GM10266 (cell line): ENCODE measurements at regions not wholly inside any gene's neighbourhood (a gene's known extent, or its start where the extent isn't known, plus 50 kb on each side); places are given as distances from the start of the nearest gene placed in this dataset.

ENCODE experiments used
- DNase-seq: peaks from one replicate; pipeline ENCODE4 v3.0.0; 2012; ENCODE audit errors: extremely low spot score
- CTCF ChIP-seq: IDR thresholded peaks from 2 replicates; pipeline ENCODE4 v1.5.1; 2012; ENCODE audit warnings: mild to moderate bottlenecking, low read depth; ENCODE audit not compliant: control insufficient read depth, insufficient read depth; ENCODE audit errors: missing control alignments

DNA sequence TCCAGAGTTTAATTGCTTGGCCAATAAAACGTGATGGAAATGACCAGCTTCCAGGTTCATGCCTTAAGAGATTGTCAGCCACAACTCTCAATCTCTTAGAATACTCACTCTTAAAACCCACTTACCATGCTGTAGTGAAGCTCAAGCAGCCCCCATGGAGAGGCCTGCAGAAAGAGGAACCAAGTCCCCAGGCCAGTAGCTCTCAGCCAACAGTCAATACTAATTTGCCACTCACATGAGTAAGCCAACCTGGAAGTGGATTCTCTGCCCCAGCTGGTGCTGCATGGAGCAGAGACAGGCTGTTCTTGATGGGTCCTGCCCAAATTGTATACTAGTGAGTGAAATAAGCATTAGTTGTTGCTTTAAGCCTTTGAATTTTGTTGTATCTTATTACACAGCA is 155.9 kb downstream of the OXSM start:
- DNase-seq, result no peak
- no peak for TF ChIP-seq CTCF

GRCh38 chr3:25952133-25952532 is 162.2 kb downstream of the OXSM start:
- DNase-seq, result no peak
- TF ChIP-seq CTCF, result no peak

- no peak for DNase-seq
- TF ChIP-seq CTCF, result no peak
Observed at GRCh38 chr3:25957026-25957425, 167.1 kb downstream of the OXSM start.

DNA sequence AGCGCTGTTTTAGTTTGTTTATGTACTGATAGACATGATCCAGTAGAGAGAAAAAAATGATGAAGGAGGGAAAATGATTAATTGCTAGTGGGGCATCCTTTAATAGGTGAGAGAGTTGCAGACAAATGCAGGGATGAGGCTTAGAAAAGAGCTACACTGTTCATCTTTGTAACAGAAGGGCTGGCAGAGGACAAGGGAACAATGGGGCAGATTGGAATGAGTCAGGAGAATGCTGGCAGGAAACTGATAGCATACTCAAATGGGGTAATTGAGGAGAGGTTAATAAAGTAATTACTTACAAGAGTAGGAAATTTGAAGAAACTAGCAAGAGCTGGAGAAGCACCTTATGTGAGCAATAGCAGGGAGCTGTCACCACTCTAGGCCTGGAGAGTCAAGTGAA is 170.9 kb downstream of the OXSM start:
- DNase-seq, result no peak
- TF ChIP-seq CTCF, result no peak

- no peak for DNase-seq
- TF ChIP-seq CTCF, result no peak
Observed at GRCh38 chr3:25962255-25962654, 172.4 kb downstream of the OXSM start.

DNA sequence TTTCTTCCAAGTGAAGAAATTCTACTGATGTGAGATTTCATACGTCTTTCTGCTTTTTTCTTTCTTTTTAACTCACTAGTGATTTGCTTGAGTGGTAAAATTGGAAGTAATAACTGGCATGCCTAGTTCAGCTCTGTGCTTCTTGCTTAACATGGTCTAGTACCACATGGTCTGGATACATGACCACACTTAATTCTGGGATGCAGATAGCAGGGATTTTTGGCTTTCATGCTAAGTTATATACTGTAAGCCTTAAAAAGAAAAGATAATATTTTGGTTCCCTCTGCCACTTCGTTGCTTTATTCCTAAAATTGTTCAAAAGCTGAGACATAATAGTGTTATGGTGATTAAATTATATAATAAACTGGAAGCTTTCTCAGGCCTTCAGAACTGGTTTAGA is 174.3 kb downstream of the OXSM start:
- DNase-seq, result no peak
- no peak for TF ChIP-seq CTCF

DNA sequence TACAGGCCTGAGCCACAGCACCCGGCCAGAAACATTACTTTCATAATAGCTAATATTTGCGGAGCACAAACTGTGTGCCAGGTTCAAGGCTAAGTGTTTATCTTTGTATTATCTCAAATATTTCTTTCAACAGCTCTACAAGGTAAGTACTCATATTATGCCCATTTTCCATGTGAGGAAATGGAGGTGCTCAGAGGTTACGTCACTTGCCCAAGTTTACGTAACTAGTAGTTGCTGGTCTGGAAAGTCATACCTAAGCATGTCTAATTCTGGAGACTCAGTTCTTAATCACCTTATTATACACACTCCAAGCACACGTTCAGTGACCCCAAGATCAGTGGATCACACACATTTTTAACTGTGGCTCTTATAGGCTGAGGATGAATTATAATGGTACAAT is 177.5 kb downstream of the OXSM start:
- TF ChIP-seq CTCF, result no peak
- no peak for DNase-seq
